ENCODE measurements at regions not wholly inside any gene's neighbourhood (a gene's known extent, or its start where the extent isn't known, plus 50 kb on each side); places are given as distances from the start of the nearest gene placed in this dataset.

DNA sequence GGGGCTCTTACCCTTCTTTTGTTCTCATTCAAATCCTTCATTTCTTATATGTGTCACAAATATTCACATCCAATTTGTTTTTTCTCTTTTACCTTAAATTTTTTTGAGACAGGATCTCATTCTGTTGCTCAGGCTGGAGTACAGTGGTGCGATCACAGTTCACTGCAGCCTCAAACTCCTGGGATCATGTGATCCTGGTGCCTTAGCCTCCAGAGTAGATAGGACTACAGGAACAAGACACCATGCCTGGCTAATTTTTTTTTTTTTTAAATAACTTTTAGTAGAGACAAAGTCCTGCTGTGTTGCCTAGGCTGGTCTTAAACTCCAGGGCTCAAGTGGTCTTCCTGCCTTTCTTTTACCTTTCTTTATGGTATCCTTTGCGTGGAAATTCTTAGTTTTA is 66.5 kb downstream of the POLR2M start:
- H3K14ac ChIP-seq (ENCODE audit: insufficient read depth, low read length), result no peak overlapping the region
- no peak overlapping the region for H2BK20ac ChIP-seq (ENCODE audit: low read depth, low read length, poor library complexity, severe bottlenecking)
- TF ChIP-seq, protein P1, sequence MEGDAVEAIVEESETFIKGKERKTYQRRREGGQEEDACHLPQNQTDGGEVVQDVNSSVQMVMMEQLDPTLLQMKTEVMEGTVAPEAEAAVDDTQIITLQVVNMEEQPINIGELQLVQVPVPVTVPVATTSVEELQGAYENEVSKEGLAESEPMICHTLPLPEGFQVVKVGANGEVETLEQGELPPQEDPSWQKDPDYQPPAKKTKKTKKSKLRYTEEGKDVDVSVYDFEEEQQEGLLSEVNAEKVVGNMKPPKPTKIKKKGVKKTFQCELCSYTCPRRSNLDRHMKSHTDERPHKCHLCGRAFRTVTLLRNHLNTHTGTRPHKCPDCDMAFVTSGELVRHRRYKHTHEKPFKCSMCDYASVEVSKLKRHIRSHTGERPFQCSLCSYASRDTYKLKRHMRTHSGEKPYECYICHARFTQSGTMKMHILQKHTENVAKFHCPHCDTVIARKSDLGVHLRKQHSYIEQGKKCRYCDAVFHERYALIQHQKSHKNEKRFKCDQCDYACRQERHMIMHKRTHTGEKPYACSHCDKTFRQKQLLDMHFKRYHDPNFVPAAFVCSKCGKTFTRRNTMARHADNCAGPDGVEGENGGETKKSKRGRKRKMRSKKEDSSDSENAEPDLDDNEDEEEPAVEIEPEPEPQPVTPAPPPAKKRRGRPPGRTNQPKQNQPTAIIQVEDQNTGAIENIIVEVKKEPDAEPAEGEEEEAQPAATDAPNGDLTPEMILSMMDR (conservative IDR thresholded peaks at IDR 0.05), result no peak
- H2BK5ac ChIP-seq (ENCODE audit: insufficient read length, low read length), result no peak overlapping the region
- no peak overlapping the region for H2AK5ac ChIP-seq (ENCODE audit: insufficient read length, low read length)
- H3K18ac ChIP-seq (ENCODE audit: insufficient read length, low read depth, low read length), result no peak overlapping the region
- Mint-ChIP-seq H3K4me3 (no peak overlapping the region), H3K36me3 (ENCODE audit: insufficient read depth in 1 of 3, low read depth in 3 of 3) (no peaks in the 10 kb centered on the region), H3K27ac (no peak overlapping the region), H3K27me3 (ENCODE audit: low read depth) (no peaks in the 10 kb centered on the region; the same call in 1 of the 2 replicates), H3K9me3 (no peaks in the 10 kb centered on the region), H3K4me1 (peaks cover 13 to 19% of the 10 kb centered on the region in 2 experiments)
- no peak overlapping the region for H3K27ac ChIP-seq (ENCODE audit: insufficient read length, low read depth, low read length)
- H2AFZ ChIP-seq (ENCODE audit: low read length), result no peak overlapping the region
- no peak overlapping the region for H2BK120ac ChIP-seq (ENCODE audit: low read depth, low read length, poor library complexity, severe bottlenecking)
- no peak overlapping the region for H3K4ac ChIP-seq (ENCODE audit: low read depth, low read length)
- H3K79me2 ChIP-seq (ENCODE audit: insufficient read depth, low read length), result no peaks in the 10 kb centered on the region
- no peaks in the 10 kb centered on the region for H3K4me1 ChIP-seq (ENCODE audit: insufficient read depth, low read length)
- H3K79me1 ChIP-seq (ENCODE audit: insufficient read depth, low read depth, low read length, poor library complexity, severe bottlenecking), result no peaks in the 10 kb centered on the region
- H3K4me2 ChIP-seq (ENCODE audit: insufficient read depth, insufficient read length, low read length), result no peak overlapping the region
- no peak overlapping the region for H3K56ac ChIP-seq (ENCODE audit: insufficient read length, low read depth, low read length)
- no peak overlapping the region for H4K5ac ChIP-seq (ENCODE audit: insufficient read length, low read depth, low read length)
- no peak overlapping the region for H2BK15ac ChIP-seq (ENCODE audit: low read depth, low read length)
- H4K20me1 ChIP-seq (ENCODE audit: control insufficient read depth, insufficient read depth, insufficient read length), result no peaks in the 10 kb centered on the region
- DNase-seq, result no peak
- no peak overlapping the region for H4K91ac ChIP-seq (ENCODE audit: insufficient read length, low read depth, low read length)
- H4K8ac ChIP-seq (replicated peaks; ENCODE audit: insufficient read length, low read depth, low read length), result no peak overlapping the region
- no CpG with 5 or more reads among the region's 2 CpGs for WGBS (ENCODE audit: extremely low coverage, insufficient read length, low lambda C conversion rate)
- no peak overlapping the region for H3K9ac ChIP-seq (ENCODE audit: extremely low read depth, insufficient read length, low read length)
- H3K23ac ChIP-seq (ENCODE audit: insufficient read length, low read depth, low read length), result no peak overlapping the region
- H3T11ph ChIP-seq (ENCODE audit: low read length), result no peak overlapping the region
- H3K9me3 ChIP-seq (ENCODE audit: control insufficient read depth, low read depth, low read length), result no peaks in the 10 kb centered on the region
- no peaks in the 10 kb centered on the region for H3K27me3 ChIP-seq (ENCODE audit: insufficient read depth, low read length)
- no peaks in the 10 kb centered on the region for H3K23me2 ChIP-seq (ENCODE audit: insufficient read length, low read depth, low read length, poor library complexity, severe bottlenecking)
- no peak overlapping the region for H2BK12ac ChIP-seq (ENCODE audit: insufficient read length, low read depth, low read length)
